NCI-H1092 (cell line): ENCODE measurements at regions not wholly inside any gene's neighbourhood (a gene's known extent, or its start where the extent isn't known, plus 50 kb on each side); places are given as distances from the start of the nearest gene placed in this dataset.
"Not testable (repeated sequence)": the region's sequence is repeated elsewhere in the genome, so short reads cannot be mapped to it uniquely, and the experiment has no call there.

Experiments
- DNase-seq: peaks from one replicate; lab custom pipeline; 2025; lab: John Stamatoyannopoulos, UW

GRCh38 chr1:67530071-67530470, 99.9 kb upstream of the SERBP1 start:
- no peak for DNase-seq

GRCh38 chr1:67532452-67533216, 102.4 kb upstream of the SERBP1 start:
- peak; percentile 11 for DNase-seq

GRCh38 chr1:67534627-67535065, 104.4 kb upstream of the SERBP1 start:
- DNase-seq, result no peak

- peak; percentile 3 for DNase-seq
These were observed 105.3 kb upstream of the SERBP1 start for GRCh38 chr1:67535474-67535873.

GRCh38 chr1:67536957-67537666, 106.9 kb upstream of the SERBP1 start:
- DNase-seq, result peak; percentile 35

GRCh38 chr1:67537667-67538018, 107.4 kb upstream of the SERBP1 start:
- peak; percentile 41 for DNase-seq

GRCh38 chr1:67540025-67540732, 110.0 kb upstream of the SERBP1 start:
- DNase-seq, result no peak

GRCh38 chr1:67540733-67541125, 110.5 kb upstream of the SERBP1 start:
- no peak for DNase-seq

- DNase-seq, result no peak
These were observed 112.5 kb upstream of the SERBP1 start for GRCh38 chr1:67542747-67543146.

GRCh38 chr1:67544921-67545320, 114.7 kb upstream of the SERBP1 start:
- DNase-seq, result no peak

- no peak for DNase-seq
These were observed 115.2 kb upstream of the SERBP1 start for GRCh38 chr1:67545364-67545763.

GRCh38 chr1:67551375-67551774, 121.2 kb upstream of the SERBP1 start:
- DNase-seq, result no peak

- no peak for DNase-seq
These were observed 122.1 kb upstream of the SERBP1 start for GRCh38 chr1:67552336-67552759.

GRCh38 chr1:67554204-67554603, 124.0 kb upstream of the SERBP1 start:
- DNase-seq, result not testable (repeated sequence)

- DNase-seq, result no peak
These were observed 125.5 kb upstream of the SERBP1 start for GRCh38 chr1:67555461-67556296.

- no peak for DNase-seq
These were observed 126.2 kb upstream of the SERBP1 start for GRCh38 chr1:67556297-67556900.

GRCh38 chr1:67557696-67558448, 127.1 kb upstream of the GADD45A start:
- no peak for DNase-seq

GRCh38 chr1:67558449-67559193, 126.4 kb upstream of the GADD45A start:
- DNase-seq, result no peak

- DNase-seq, result no peak
These were observed 125.7 kb upstream of the GADD45A start for GRCh38 chr1:67559222-67559700.
